KBM-7 (cell line): ENCODE measurements at regions not wholly inside any gene's neighbourhood (a gene's known extent, or its start where the extent isn't known, plus 50 kb on each side); places are given as distances from the start of the nearest gene placed in this dataset.

Source experiments
- DNase-seq: peaks from one replicate; pipeline ENCODE4 v3.0.0-alpha.2; 2015
- in situ Hi-C: fragments of 300-500 bp; cut with MboI; formaldehyde crosslinking; loops from 2 replicates; pipeline ENCODE4 v1.14.3; 2020; ENCODE audit warnings: low sequenced_read_pairs, low pct_unique_long_range_greater_than_20kb, mixed read lengths

- in situ Hi-C loops = no loop called here
- no peak for DNase-seq
These were observed 165.7 kb upstream of the RARB start for GRCh38 chr3:25262322-25262721.

GRCh38 chr3:25265284-25265683 lies 162.8 kb upstream of the RARB start:
- in situ Hi-C loops = no loop called here
- DNase-seq = no peak

GRCh38 chr3:25266677-25267076 lies 161.4 kb upstream of the RARB start:
- in situ Hi-C loops = no loop called here
- no peak for DNase-seq

- DNase-seq = no peak
- in situ Hi-C loops = no loop called here
These were observed 156.0 kb upstream of the RARB start for GRCh38 chr3:25272090-25272489.

GRCh38 chr3:25273582-25274171 lies 154.4 kb upstream of the RARB start:
- in situ Hi-C loops = no loop called here
- no peak for DNase-seq

- in situ Hi-C loops = no loop called here
- DNase-seq = no peak
These were observed 150.6 kb upstream of the RARB start for GRCh38 chr3:25277503-25277902.

GRCh38 chr3:25281041-25281731 lies 146.9 kb upstream of the RARB start:
- in situ Hi-C loops = no loop called here
- DNase-seq = no peak

- DNase-seq = no peak
- in situ Hi-C loops = no loop called here
These were observed 146.3 kb upstream of the RARB start for GRCh38 chr3:25281732-25282126.

- no peak for DNase-seq
- in situ Hi-C loops = no loop called here
These were observed 144.4 kb upstream of the RARB start for GRCh38 chr3:25283613-25284012.

- in situ Hi-C loops = no loop called here
- DNase-seq = no peak
These were observed 143.8 kb upstream of the RARB start for GRCh38 chr3:25284249-25284648.

GRCh38 chr3:25287291-25287884 lies 140.7 kb upstream of the RARB start:
- no peak for DNase-seq

GRCh38 chr3:25288413-25288812 lies 139.7 kb upstream of the RARB start:
- DNase-seq = no peak
- in situ Hi-C loops = no loop called here

More at GRCh38 chr3:25287291-25287884, 140.7 kb upstream of the RARB start:
- in situ Hi-C loops = no loop called here

- no peak for DNase-seq
- in situ Hi-C loops = no loop called here
These were observed 138.9 kb upstream of the RARB start for GRCh38 chr3:25289156-25289555.

GRCh38 chr3:25289663-25290062 lies 138.4 kb upstream of the RARB start:
- DNase-seq = no peak
- in situ Hi-C loops = no loop called here

- DNase-seq = no peak
- in situ Hi-C loops = no loop called here
These were observed 136.6 kb upstream of the RARB start for GRCh38 chr3:25291481-25291905.

- no peak for DNase-seq
- in situ Hi-C loops = no loop called here
These were observed 136.0 kb upstream of the RARB start for GRCh38 chr3:25292036-25292435.

GRCh38 chr3:25292595-25292994 lies 135.5 kb upstream of the RARB start:
- in situ Hi-C loops = no loop called here
- no peak for DNase-seq

GRCh38 chr3:25293736-25294135 lies 134.3 kb upstream of the RARB start:
- in situ Hi-C loops = no loop called here
- no peak for DNase-seq

GRCh38 chr3:25294169-25294805 lies 133.8 kb upstream of the RARB start:
- peak; percentile 65 for DNase-seq
- in situ Hi-C loops = no loop called here
